ENCODE measurements at regions not wholly inside any gene's neighbourhood (a gene's known extent, or its start where the extent isn't known, plus 50 kb on each side); places are given as distances from the start of the nearest gene placed in this dataset.

DNA sequence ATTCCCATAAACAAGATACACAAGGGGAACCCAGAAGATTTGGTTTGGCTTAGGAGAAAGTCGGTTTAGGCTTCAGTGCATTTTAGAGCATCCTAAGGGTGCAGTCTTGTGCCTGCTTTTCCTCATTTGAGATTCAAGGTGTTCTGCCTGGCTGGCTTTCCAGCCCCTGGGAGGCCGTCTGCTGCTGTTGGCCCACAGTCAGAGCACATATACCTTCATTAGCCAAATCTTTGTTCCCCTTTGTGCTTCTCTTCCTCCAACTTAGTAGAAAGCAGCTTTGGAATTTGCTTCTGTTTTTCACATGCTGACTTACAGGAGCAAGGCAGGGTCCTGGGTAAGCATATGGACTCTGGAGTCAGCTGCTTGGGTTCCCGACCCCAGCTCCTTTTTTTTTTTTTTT, 477.1 kb upstream of the TCF4 start (continued):
- TF ChIP-seq, protein P1, sequence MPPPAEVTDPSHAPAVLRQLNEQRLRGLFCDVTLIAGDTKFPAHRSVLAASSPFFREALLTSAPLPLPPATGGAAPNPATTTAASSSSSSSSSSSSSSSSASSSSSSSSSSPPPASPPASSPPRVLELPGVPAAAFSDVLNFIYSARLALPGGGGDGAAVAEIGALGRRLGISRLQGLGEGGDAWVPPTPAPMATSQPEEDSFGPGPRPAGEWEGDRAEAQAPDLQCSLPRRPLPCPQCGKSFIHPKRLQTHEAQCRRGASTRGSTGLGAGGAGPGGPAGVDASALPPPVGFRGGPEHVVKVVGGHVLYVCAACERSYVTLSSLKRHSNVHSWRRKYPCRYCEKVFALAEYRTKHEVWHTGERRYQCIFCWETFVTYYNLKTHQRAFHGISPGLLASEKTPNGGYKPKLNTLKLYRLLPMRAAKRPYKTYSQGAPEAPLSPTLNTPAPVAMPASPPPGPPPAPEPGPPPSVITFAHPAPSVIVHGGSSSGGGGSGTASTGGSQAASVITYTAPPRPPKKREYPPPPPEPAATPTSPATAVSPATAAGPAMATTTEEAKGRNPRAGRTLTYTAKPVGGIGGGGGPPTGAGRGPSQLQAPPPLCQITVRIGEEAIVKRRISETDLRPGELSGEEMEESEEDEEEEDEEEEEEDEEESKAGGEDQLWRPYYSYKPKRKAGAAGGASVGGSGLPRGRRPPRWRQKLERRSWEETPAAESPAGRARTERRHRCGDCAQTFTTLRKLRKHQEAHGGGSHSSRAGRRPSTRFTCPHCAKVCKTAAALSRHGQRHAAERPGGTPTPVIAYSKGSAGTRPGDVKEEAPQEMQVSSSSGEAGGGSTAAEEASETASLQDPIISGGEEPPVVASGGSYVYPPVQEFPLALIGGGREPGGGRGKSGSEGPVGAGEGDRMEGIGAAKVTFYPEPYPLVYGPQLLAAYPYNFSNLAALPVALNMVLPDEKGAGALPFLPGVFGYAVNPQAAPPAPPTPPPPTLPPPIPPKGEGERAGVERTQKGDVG (CRISPR knock-in tag; IDR thresholded peaks at IDR 0.05) = no peak
- TF ChIP-seq IKZF2 (IDR thresholded peaks at IDR 0.05) = no peak

DNA sequence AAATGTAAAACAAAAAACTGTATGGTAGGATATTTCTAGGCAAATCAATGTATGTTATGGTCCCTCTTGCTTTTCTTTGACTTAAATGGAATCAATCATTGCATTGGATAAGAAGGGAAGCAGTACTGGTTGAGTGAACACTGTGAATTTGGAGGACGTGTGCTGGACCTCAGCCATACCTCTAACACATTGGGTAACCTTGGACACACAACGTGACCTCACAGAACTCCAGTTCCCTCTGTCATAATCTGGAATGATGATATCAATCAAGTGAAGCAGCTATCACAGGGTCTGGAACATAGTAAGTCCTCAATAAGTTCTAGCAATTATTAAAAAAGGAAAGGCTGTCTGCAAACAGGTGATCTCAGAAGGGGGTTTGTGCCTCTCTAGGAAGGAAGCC, 474.9 kb upstream of the TCF4 start:
- in situ Hi-C loops (cut with MboI) = no loop called here
- 25% methylated on average over 2 of the region's 2 CpGs for whole genome bisulfite sequencing (ENCODE audit: insufficient coverage, insufficient replicate concordance, low lambda C conversion rate, missing lambda C conversion rate)
- Histone ChIP-seq H3K36me3 (ENCODE audit: control insufficient read depth in 2 of 2, insufficient read depth in 2 of 2, low read length in 1 of 2) (no peaks in the 10 kb centered on the region), H3K27me3 (replicated peaks in 1 of 2; ENCODE audit: control insufficient read depth in 2 of 2, insufficient read depth in 2 of 2, low read length in 1 of 2) (no peaks in the 10 kb centered on the region), H3K9ac (ENCODE audit: control insufficient read depth, insufficient read depth, low read length) (no peak overlapping the region), H2AFZ (ENCODE audit: control insufficient read depth, low read depth, low read length) (no peak overlapping the region), H3K4me3 (no peak overlapping the region), H3K4me1 (ENCODE audit: control insufficient read depth, insufficient read depth, low read length) (no peaks in the 10 kb centered on the region), H4K20me1 (ENCODE audit: control insufficient read depth, insufficient read depth) (no peaks in the 10 kb centered on the region), H3K4me2 (ENCODE audit: control insufficient read depth, insufficient read depth) (no peak overlapping the region), H3K9me3 (replicated peaks; ENCODE audit: control insufficient read depth, insufficient read depth, low read length) (no peaks in the 10 kb centered on the region), H3K79me2 (ENCODE audit: control insufficient read depth, insufficient read depth, low read length) (no peaks in the 10 kb centered on the region), H3K27ac (ENCODE audit: control insufficient read depth, insufficient read depth) (no peak overlapping the region)
- DNase-seq (ENCODE audit: low read depth, low spot score) = no peak
- BruUV-seq (replicated peaks) = no TSS peak
- POLR2A ChIA-PET = no interaction called here
- RAD21 ChIA-PET (ENCODE audit: unreplicated experiment) = interaction anchor here (1.3 kb wide), 1 partner anchor 252 kb away, joined by 5 read pairs; no protein-coding TSS in a partner anchor
- CTCF ChIA-PET = interaction anchor here (0.6 kb wide), 1 partner anchor 513 kb away, joined by 3 read pairs; no protein-coding TSS in a partner anchor
- no peak for FAIRE-seq
- SMC1A ChIA-PET (ENCODE audit: uncharacterized antibody, unreplicated experiment) = interaction anchor here (1.3 to 2.4 kb wide), 2 partner anchors 13 to 16 kb away, joined by 5 to 9 read pairs; no protein-coding TSS in a partner anchor
- no peak for ATAC-seq
- intact Hi-C loops (cut with micrococcal nuclease; ENCODE audit: unreplicated experiment) = no loop called here
- TF ChIP-seq NBN (IDR thresholded peaks at IDR 0.05) (no peak), NRF1 (conservative IDR thresholded peaks at IDR 0.05; ENCODE audit: low read depth, low read length) (no peak), FOS (IDR thresholded peaks at IDR 0.05; ENCODE audit: borderline replicate concordance, extremely low read depth, insufficient read length) (no peak), IKZF1 (conservative IDR thresholded peaks at IDR 0.05) (no peak), NR2C2 (IDR thresholded peaks at IDR 0.05; ENCODE audit: borderline replicate concordance, control insufficient read depth, insufficient read length, low read depth) (no peak), POLR2AphosphoS5 (IDR thresholded peaks at IDR 0.05; ENCODE audit: low read length) (no peak)
- TF ChIP-seq, protein P2, sequence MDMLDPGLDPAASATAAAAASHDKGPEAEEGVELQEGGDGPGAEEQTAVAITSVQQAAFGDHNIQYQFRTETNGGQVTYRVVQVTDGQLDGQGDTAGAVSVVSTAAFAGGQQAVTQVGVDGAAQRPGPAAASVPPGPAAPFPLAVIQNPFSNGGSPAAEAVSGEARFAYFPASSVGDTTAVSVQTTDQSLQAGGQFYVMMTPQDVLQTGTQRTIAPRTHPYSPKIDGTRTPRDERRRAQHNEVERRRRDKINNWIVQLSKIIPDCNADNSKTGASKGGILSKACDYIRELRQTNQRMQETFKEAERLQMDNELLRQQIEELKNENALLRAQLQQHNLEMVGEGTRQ (IDR thresholded peaks at IDR 0.05; ENCODE audit: borderline replicate concordance, low read depth, low read length) = no peak
- TF ChIP-seq, protein P3, sequence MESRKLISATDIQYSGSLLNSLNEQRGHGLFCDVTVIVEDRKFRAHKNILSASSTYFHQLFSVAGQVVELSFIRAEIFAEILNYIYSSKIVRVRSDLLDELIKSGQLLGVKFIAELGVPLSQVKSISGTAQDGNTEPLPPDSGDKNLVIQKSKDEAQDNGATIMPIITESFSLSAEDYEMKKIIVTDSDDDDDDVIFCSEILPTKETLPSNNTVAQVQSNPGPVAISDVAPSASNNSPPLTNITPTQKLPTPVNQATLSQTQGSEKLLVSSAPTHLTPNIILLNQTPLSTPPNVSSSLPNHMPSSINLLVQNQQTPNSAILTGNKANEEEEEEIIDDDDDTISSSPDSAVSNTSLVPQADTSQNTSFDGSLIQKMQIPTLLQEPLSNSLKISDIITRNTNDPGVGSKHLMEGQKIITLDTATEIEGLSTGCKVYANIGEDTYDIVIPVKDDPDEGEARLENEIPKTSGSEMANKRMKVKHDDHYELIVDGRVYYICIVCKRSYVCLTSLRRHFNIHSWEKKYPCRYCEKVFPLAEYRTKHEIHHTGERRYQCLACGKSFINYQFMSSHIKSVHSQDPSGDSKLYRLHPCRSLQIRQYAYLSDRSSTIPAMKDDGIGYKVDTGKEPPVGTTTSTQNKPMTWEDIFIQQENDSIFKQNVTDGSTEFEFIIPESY (IDR thresholded peaks at IDR 0.05) = no peak
- TF ChIP-seq, protein P4, sequence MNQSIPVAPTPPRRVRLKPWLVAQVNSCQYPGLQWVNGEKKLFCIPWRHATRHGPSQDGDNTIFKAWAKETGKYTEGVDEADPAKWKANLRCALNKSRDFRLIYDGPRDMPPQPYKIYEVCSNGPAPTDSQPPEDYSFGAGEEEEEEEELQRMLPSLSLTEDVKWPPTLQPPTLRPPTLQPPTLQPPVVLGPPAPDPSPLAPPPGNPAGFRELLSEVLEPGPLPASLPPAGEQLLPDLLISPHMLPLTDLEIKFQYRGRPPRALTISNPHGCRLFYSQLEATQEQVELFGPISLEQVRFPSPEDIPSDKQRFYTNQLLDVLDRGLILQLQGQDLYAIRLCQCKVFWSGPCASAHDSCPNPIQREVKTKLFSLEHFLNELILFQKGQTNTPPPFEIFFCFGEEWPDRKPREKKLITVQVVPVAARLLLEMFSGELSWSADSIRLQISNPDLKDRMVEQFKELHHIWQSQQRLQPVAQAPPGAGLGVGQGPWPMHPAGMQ (IDR thresholded peaks at IDR 0.05; ENCODE audit: borderline replicate concordance) = no peak
- TF ChIP-seq, protein P5, sequence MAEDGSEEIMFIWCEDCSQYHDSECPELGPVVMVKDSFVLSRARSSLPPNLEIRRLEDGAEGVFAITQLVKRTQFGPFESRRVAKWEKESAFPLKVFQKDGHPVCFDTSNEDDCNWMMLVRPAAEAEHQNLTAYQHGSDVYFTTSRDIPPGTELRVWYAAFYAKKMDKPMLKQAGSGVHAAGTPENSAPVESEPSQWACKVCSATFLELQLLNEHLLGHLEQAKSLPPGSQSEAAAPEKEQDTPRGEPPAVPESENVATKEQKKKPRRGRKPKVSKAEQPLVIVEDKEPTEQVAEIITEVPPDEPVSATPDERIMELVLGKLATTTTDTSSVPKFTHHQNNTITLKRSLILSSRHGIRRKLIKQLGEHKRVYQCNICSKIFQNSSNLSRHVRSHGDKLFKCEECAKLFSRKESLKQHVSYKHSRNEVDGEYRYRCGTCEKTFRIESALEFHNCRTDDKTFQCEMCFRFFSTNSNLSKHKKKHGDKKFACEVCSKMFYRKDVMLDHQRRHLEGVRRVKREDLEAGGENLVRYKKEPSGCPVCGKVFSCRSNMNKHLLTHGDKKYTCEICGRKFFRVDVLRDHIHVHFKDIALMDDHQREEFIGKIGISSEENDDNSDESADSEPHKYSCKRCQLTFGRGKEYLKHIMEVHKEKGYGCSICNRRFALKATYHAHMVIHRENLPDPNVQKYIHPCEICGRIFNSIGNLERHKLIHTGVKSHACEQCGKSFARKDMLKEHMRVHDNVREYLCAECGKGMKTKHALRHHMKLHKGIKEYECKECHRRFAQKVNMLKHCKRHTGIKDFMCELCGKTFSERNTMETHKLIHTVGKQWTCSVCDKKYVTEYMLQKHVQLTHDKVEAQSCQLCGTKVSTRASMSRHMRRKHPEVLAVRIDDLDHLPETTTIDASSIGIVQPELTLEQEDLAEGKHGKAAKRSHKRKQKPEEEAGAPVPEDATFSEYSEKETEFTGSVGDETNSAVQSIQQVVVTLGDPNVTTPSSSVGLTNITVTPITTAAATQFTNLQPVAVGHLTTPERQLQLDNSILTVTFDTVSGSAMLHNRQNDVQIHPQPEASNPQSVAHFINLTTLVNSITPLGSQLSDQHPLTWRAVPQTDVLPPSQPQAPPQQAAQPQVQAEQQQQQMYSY (CRISPR knock-in tag; IDR thresholded peaks at IDR 0.05) = no peak
